HCT116 (cell line): ENCODE measurements at regions not wholly inside any gene's neighbourhood (a gene's known extent, or its start where the extent isn't known, plus 50 kb on each side); places are given as distances from the start of the nearest gene placed in this dataset.

Experiments used
- REST ChIP-seq: IDR thresholded peaks from 2 replicates; pipeline ENCODE4 v1.6.1; 2012; ENCODE audit warnings: low read depth
- TF ChIP-seq, protein P1 (sequence below), 3 experiments: fragments of 200-600 bp in 1 of 3; sonication (generic) in 1 of 3; IDR thresholded peaks in 2 of 3; conservative IDR thresholded peaks in 1 of 3; 2 replicates each; pipeline ENCODE4 v1.5.1; 2012 to 2017; ENCODE audit warnings: low read depth in 2 of 3, low read length in 2 of 3, antibody characterized with exemption in 1 of 3, borderline replicate concordance in 1 of 3, control low read depth in 1 of 3, mild to moderate bottlenecking in 1 of 3, mixed read lengths in 1 of 3, mixed run types in 1 of 3, moderate library complexity in 1 of 3; ENCODE audit not compliant: insufficient read depth in 1 of 3

DNA sequence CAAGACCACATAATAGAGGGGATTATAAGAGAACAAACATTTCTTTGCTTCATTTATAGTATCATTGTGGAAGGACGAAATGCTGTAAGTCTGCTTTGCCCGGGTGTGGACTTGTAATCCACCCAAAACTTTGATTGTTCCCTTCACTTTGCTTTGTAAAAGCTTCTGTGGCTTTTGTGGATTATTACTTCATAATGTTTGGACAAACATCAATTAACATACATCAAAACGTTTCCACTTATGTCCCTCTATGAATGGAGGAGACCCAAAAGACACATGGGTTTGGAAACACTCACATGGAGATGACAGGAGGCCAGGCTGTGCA is 415.4 kb downstream of the SPRY1 start:
- no peak for TF ChIP-seq REST
- TF ChIP-seq, protein P1, sequence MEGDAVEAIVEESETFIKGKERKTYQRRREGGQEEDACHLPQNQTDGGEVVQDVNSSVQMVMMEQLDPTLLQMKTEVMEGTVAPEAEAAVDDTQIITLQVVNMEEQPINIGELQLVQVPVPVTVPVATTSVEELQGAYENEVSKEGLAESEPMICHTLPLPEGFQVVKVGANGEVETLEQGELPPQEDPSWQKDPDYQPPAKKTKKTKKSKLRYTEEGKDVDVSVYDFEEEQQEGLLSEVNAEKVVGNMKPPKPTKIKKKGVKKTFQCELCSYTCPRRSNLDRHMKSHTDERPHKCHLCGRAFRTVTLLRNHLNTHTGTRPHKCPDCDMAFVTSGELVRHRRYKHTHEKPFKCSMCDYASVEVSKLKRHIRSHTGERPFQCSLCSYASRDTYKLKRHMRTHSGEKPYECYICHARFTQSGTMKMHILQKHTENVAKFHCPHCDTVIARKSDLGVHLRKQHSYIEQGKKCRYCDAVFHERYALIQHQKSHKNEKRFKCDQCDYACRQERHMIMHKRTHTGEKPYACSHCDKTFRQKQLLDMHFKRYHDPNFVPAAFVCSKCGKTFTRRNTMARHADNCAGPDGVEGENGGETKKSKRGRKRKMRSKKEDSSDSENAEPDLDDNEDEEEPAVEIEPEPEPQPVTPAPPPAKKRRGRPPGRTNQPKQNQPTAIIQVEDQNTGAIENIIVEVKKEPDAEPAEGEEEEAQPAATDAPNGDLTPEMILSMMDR (IDR thresholded peaks at IDR 0.05 in 2 of 3, conservative IDR thresholded peaks at IDR 0.05 in 1 of 3; ENCODE audit: borderline replicate concordance in 1 of 3, insufficient read depth in 1 of 3, low read depth in 2 of 3, low read length in 2 of 3) = no peak
